ENCODE measurements at regions not wholly inside any gene's neighbourhood (a gene's known extent, or its start where the extent isn't known, plus 50 kb on each side); places are given as distances from the start of the nearest gene placed in this dataset.
"Not testable (repeated sequence)": the region's sequence is repeated elsewhere in the genome, so short reads cannot be mapped to it uniquely, and the experiment has no call there.

DNA sequence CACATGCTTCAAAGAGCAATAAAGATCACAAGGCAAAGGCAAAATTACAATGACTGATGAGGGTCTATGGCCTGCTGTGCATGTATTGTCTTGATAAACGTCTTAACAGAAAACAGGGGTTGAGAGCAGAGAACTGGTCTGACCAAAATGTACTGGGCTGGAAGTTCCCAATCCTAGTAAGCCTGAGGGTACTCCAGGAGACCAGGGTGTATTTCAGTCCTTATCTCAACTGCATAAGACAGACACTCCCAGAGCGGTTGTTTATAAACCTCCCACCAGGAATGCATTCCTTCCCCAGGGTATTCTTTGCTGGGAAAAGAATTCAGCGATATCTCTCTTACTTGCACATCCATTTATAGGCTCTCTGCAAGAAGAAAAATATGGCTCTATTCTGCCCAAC lies 521.8 kb upstream of the GNPDA2 start:
- DNase-seq (ENCODE audit: low read depth), result not testable (repeated sequence)

DNA sequence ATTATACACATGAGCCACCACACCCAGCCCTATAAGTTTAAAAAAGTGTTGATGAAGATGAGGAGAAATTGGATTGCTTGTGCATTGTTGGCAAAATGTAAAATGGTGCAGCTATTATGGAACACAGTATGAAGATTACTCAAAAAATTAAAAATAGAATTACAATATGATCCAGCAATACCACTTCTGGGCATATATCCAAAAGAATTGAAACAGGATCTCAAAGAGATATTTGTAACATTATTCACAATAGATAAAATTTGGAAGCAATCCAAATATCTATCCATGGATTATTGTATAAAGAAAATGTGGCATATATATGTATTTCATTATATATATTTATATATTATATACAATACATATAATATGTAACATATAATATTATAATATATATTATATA lies 515.6 kb upstream of the GNPDA2 start:
- DNase-seq (ENCODE audit: low read depth), result no peak

DNA sequence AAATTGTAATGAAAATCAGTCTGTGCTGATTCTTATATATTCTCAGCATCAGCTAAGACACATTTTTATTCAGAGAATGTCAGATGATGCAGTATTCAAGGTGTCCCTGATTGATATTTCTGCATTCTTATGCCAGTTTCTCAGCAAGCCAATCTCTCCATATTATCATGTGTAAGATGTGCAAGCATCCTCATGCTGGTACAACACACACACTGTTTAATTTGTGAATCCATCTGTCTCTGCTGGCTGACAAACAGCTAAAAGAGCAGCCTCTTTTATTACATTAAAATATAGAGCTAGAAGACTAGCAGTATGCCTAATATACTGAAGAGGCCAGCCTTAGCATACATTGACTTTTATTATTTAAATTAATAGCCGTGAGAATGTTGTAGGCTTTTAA lies 502.9 kb upstream of the GNPDA2 start:
- no peak for DNase-seq (ENCODE audit: low read depth)

DNA sequence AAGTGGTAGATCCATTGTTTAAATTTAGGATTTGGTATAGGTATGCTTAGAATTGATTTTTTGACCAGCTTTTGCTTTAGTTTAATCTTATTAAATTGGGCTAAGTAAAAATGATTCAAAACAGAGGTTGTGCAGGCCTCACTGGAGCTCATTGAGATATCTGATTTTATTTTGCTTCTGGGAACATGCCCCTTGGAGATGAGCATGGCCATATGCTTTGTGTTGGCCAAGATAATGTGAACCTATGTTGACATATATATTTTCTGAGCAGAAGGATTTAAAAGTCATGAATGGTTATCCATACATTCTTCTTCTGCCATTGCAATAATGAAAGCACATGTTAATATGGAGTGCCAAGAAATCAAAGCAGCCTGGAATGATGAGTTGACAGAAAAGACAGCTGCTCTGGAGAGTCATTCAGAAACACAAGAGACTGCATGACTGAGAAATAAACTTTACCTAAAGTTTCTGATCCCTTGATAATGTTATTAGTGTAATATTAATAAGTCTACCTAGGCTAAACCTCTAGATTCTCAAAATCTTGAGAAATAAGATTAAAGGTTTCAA lies 489.7 kb upstream of the GNPDA2 start:
- DNase-seq (ENCODE audit: low read depth), result no peak

DNA sequence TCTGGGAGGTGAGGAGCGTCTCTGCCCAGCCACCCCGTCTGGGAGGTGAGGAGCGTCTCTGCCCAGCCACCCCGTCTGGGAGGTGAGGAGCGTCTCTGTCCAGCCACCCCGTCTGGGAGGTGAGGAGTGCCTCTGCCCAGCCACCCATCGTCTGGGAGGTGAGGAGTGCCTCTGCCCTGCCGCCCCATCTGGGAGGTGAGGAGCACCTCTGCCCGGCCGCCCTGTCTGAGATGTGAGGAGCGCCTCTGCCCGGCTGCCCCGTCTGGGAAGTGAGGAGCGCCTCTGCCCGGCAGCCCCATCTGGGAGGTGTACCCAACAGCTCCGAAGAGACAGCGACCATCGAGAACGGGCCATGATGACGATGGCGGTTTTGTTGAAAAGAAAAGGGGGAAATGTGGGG lies 482.1 kb upstream of the GNPDA2 start:
- not testable (repeated sequence) for DNase-seq (ENCODE audit: low read depth)

DNA sequence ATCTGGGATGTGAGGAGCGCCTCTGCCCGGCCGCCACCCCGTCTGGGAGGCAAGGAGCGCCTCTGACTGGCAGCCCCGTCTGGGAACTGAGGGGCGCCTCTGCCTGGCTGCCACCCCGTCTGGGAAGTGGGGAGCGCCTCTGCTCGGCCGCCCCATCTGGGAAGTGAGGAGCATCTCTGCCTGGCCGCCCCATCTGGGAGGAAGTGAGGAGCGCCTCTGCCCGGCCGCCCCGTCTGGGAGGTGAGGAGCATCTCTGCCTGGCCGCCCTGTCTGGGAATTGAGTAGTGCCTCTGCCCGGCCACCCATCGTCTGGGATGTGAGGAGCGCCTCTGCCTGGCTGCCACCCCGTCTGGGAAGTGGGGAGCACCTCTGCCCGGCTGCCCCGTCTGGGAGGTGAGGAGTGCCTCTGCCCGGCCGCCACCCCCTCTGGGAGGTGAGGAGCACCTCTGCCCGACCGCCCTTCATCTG lies 481.5 kb upstream of the GNPDA2 start:
- not testable (repeated sequence) for DNase-seq (ENCODE audit: low read depth)

DNA sequence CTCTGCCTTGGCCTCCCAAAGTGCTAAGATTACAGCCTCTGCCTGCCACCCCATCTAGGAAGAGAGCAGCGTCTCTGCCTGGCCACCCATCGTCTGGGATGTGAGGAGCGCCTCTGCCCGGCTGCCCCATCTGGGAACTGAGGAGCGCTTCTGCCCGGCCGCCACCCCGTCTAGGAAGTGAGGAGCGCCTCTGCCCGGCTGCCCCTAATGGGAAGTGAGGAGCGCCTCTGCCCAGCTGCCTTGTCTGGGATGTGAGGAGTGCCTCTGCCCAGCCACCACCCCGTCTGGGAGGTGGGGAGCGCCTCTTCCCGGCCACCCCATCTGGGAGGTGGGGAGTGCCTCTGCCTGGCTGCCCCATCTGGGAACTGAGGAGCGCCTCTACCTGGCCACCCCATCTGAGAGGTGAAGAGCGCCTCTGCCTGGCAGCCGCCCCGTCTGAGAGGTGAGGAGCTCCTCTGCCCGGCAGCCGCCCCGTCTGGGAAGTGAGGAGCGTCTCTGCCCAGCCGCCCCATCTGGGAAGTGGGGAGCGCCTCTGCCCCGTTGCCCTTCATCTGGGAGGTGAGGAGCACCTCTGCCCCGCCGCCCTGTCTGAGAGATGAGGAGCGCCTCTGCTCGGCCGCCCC lies 481.0 kb upstream of the GNPDA2 start:
- not testable (repeated sequence) for DNase-seq (ENCODE audit: low read depth)

DNA sequence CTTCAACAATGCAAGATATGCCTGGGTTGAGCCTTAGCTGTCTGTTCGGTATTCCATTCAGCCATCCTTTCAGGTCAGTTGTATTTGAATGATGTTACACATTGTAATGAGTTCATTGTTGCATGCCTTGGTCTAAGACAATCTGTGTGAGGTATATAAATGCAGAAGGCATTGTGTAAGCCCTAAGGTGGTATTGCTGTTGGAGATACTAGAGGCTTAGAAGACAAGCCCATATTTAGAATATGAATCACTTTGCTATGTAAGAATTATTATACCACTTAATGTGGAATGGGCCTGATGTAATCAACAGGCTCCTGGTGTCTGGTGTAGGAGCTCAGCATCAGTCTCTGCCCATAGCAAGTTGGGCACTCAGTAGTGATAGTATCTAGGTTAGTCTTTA lies 473.4 kb upstream of the GNPDA2 start:
- no peak for DNase-seq (ENCODE audit: low read depth)

DNA sequence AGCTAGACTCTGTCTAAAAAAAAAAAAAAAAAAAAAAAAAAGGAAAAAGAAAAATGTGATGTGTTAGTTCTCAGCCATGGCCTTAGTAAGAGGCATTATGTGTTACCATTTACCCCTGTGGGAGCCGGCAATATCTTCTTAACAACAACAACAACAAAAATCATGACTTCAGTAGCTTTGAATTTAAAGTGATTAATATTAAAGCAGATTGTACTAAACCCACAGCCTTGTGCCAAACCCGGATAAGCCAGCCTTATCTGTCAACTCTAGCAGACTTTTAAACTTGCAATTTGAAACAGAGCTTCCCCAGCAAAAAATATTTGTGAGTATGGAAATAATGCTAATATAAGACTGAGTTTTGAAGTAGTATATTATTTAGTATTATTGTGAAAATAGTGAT lies 462.1 kb upstream of the GNPDA2 start:
- DNase-seq (ENCODE audit: low read depth), result no peak

DNA sequence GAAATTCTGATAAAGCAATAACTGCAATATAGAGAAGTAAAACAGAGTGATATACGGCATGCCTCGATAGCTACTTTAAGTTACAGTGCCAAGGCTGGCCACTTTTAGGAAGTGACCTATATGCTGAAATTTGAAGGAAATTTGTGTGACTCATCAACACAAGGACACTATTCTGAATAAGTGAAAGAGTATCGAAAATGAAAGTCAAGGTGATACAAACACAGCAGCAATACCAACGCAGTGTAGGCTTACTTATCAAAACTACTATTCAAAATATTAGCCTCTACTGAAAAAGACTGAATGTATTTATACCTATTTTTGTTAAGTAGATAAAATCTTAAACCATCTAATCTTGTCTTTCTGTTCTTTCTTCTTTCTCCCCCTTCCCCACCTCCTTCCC lies 459.9 kb upstream of the GNPDA2 start:
- DNase-seq (ENCODE audit: low read depth), result peak; percentile 45

DNA sequence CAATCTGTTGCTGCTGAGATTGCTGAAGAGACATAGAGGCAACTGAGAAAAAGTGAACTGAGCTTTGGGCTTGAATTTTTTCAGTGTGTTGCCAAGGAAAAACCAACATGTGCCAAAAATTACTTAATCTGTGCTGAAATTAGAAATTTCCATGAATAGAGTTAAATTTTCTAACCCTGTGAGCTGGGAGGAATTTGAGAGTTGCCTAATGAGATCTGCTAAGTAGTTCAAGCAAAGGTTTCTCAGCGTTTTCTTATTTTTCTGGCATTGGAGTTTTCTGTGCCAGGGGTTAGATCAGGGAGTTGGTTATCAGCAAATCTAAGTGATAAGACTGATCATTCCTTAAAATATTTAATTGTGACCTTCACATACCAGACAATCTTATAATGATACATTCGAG lies 457.5 kb upstream of the GNPDA2 start:
- DNase-seq (ENCODE audit: low read depth), result no peak

DNA sequence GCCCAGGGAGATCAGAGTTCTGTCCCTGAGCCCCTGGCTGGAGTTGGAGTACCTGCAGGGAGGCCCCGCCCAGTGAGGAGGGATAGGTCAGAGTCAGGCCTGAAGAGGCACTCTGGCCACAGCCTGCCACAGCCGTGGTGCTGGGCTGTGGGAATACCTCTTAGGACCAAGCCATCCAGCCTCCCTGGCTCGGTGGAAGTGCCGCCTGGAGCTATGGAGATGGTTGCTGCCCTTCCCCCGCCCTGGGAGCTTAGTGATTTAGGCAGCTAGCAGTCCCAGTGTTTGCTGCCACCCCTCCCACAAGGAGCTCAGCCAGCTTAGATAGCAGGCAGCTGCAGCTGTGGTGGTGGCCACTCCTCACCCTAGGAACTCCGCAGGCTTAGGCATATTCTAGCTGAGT lies 446.3 kb upstream of the GNPDA2 start:
- no peak for DNase-seq (ENCODE audit: low read depth)

DNA sequence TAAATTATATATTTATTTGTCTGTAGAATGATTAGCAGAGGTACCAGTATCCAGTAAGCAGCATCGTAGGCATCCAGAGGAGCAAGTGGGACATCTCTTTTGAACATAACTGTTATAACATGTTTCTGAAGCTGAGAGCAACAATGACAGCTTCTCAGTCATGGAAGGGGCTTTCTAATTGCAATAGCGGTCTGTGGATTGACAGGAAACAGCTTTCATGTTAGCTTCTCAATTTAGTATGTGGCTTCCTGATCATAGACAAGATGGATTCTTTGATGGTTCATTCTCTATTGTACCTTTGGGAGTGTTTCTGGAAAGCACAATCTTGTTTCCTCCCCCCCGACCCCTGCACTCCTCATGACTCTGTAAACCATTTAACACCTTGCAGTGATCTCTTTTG lies 434.6 kb upstream of the GNPDA2 start:
- DNase-seq (ENCODE audit: low read depth), result no peak

DNA sequence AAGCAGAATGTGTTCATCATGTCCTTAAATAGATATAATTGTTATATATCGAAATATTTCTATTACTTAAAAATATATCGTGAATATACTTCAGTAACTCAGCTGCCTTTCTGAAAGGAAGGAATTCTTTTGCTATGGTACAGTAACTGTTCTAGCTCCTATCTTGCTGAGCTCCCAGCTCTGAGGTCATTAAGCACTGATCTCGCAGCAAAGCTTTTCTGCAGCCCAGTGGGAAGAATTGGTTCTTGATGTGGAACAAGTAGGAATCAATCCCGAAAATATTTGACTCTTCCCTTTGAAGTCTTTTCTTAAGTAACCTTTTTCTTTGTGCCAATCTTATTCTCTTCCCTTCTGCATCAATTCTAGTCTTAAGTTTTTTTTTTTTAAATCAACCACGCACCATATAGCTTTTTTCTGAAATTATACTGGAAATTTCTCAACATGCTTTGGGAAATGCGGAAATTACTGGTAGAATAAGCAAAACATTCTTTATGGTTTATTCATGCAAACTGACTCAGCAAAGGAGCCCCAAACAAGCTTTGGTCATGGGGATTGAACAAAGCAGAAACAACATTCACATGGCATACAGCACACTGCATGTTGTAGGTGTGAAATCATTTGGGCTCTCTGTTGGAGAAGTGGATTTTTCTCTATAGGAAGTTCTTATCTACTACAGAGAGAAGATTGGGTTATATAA lies 428.9 kb upstream of the GNPDA2 start:
- DNase-seq (ENCODE audit: low read depth), result peak; percentile 76

DNA sequence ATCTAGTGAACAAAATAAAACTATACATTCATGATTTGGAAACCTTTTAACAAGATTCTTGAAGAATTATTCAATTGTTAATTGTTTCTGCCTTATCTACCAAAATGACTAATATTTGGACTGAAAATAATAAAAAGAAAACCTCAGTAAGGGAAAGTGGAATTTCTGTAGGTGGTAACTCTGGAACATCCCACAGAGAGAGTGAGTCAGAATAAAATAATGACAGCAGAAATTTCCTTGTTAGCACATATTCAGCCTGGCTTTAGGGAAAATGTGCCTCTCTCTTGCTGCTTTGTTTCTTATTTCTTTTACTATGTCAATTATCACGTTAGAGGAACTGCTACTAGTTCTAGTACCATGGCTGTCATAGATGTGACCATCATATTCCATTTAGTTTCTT lies 421.5 kb upstream of the GNPDA2 start:
- DNase-seq (ENCODE audit: low read depth), result peak; percentile 36

DNA sequence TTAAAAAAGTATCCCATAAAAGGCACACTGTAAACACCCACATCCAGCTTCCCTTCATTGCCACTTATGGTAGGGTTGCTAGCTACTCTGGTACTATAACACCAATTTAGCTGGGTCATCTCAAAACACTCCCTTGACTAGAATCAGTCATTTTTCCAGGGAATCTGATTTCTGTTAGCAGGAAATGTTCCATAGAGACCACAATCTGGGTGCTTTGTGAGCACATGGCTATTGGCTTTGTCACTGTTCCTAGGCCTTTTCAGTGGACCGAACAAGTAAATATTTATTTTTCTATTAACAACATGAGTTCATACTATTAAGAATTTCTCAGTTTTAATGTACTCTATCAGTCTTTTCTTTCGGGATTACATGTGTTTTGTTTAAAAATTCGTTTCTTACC lies 404.7 kb upstream of the GNPDA2 start:
- no peak for DNase-seq (ENCODE audit: low read depth)

DNA sequence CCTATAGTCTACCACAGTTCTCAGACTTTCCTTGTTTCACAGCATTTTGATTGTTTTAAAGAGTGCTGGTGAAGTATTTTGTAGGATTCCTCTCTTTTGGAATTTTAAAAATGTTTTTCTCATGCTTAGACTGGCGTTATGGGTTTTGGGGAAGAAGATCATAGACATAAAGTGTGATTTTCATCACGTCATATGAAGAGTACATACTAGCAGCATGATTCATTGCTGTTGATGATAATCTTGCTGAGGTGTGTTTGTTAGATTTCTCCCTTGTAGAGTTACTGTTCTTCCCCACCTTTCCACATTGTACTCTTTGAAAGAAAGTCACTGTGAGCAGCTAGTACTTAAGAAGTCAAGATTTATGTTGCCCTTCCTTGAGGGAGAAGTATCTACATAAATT lies 396.1 kb upstream of the GNPDA2 start:
- DNase-seq (ENCODE audit: low read depth), result no peak

DNA sequence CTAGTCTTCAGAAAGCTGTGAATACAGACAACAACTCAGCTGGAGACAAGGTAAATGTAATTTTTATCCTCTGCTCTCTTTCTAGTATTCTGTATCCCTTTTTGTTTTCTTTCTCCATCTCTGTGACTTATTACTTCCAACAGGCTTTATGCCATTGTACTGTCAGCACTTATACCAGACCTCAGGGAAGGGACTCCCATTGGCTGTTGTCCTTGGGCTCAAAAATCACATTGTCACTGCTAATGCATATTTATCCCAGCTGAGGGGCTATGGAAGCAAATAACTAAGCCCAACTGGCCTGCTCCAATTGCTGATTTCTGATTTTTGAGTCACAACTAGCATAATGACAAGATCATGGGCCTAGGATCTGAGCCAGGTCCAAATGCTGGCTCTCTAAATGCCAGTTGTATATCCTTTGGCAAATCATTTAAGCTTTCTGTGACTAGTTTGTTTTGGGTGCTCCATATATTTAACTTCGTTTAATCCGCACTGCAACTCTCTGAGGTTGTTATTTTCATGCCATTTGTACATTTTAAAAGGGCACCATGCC lies 395.1 kb upstream of the GNPDA2 start:
- DNase-seq (ENCODE audit: low read depth), result no peak

DNA sequence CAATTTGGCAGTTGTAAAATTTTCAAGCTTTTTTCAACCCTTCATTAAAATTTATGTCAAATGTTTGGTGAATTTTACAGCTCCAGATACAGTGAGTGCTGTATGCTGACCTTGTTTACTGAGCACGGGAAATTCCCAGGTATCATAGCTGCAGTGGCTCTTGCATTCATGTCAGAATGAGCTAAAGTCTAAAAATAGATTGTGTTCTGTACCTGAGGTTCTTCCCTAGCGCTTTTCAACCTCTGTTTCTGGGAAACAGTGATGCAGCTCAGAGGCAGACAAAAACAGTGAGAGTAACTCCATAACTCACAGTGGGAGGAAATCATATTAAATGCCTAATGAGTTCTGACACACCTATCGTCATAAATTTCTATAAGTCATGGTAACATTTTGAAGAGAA lies 393.8 kb upstream of the GNPDA2 start:
- no peak for DNase-seq (ENCODE audit: low read depth)

DNA sequence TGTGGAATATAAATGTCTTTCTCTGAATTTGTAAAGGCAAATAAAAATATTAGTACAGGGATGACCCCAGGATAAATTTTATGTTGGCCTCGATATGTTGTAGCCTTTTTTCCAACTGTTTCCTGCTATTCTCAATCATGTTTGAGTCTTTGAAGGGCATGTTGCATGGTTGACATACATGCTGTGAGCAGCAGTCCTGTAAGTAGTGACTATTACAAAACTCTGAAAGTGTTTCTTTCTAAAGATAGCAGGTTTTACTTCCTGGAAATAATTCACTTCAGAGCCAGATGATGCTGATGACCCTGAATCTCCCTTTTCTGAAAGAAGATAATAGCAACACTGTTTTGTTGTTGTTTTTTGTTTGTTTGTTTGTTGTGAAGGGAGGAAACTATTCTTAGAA lies 393.0 kb upstream of the GNPDA2 start:
- no peak for DNase-seq (ENCODE audit: low read depth)

DNA sequence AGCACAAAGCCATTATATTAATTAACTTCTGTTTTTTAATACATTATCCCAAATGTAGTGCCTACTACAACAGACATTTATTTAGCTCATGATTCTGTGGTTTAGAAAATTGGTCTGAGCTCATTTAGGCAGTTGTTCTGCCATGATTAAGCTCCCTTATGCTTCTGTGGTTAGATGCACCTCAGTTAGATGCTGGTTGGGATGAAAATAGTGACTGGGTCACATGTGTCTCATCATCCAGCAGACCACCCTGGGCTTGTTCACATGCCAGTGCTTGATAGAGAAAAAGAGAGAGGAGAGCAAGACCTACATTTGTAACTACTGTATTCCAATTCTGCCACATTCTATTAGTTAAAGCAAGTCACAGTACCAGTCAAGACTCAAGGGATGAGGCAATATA lies 376.4 kb upstream of the GNPDA2 start:
- peak; percentile 8 for DNase-seq (ENCODE audit: low read depth)

DNA sequence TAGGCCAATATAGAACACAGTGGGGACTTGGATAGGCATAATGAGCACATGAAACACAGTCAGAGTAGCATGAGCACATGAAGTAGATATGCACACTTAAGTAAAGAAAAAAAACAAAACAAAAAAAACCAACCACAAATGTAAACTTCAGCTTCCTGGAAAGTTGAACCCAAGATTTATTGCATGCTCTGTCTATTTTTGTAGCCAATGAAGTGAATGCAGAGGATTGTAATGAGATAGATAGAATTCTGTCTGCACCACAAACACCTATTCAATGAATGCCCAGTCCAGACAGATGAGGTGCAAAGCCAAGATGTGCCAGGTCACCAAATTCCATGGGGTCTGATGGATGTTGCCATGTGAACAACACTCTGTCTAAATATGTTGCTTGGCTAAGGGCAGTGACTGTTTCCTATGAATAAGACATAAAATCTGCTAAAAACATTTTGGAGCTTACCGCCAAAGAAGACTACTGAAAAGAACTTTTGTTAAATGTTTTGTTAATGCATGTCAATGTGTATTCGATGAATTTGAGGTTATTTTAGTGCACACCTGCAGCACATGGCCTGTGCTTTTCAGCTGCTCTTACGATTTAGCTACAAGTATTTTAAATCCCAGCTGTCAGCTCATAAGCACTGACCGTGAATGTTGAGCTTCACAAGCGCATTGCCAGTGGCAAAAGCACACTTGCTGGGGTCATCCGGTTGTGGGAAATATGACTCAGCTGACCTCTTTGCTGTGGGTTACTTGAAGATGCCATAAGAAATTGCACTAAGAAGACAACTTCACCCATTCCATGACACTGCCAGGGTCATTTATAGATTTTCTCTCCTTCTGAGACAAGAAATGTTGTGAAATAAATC lies 374.8 kb upstream of the GNPDA2 start:
- DNase-seq (ENCODE audit: low read depth), result peak; percentile 71

Data from HT1080 (cell line).